Erythroblast (primary cell): ENCODE measurements at regions not wholly inside any gene's neighbourhood (a gene's known extent, or its start where the extent isn't known, plus 50 kb on each side); places are given as distances from the start of the nearest gene placed in this dataset.
A peak's percentile ranks its signal among the peaks of the same experiment; 100 is the strongest.

Source experiments
- DNase-seq, 2 experiments: peaks; one replicate each; lab custom pipeline; 2025; lab: John Stamatoyannopoulos, UW
- GATA1 ChIP-seq: IDR thresholded peaks from 2 replicates; pipeline ENCODE4 v1.6.1; 2011; ENCODE audit warnings: low read depth, mild to moderate bottlenecking, control low read depth, low read length, moderate library complexity
- POLR2A ChIP-seq: IDR thresholded peaks from 2 replicates; pipeline ENCODE4 v1.6.1; 2011; ENCODE audit warnings: mild to moderate bottlenecking, low read length

- DNase-seq: no peak
- TF ChIP-seq POLR2A (no peak), GATA1 (no peak)
Measured at GRCh38 chr1:94723894-94724293, 96.3 kb upstream of the SLC44A3 start.

- TF ChIP-seq GATA1 (no peak), POLR2A (no peak)
- no peak for DNase-seq
Measured at GRCh38 chr1:94723463-94723862, 96.7 kb upstream of the SLC44A3 start.

GRCh38 chr1:94722181-94722580 lies 98.0 kb upstream of the SLC44A3 start:
- TF ChIP-seq GATA1 (no peak), POLR2A (no peak)
- no peak for DNase-seq

- no peak for DNase-seq
- TF ChIP-seq GATA1 (no peak), POLR2A (no peak)
Measured at GRCh38 chr1:94721240-94721639, 98.9 kb upstream of the SLC44A3 start.

- TF ChIP-seq POLR2A (no peak), GATA1 (no peak)
- no peak for DNase-seq
Measured at GRCh38 chr1:94719926-94720793, 100.0 kb upstream of the SLC44A3 start.

GRCh38 chr1:94716965-94717364 lies 103.2 kb upstream of the SLC44A3 start:
- no peak for DNase-seq
- TF ChIP-seq POLR2A: no peak
- TF ChIP-seq GATA1: no peak

- TF ChIP-seq POLR2A: no peak
- no peak for TF ChIP-seq GATA1
- no peak for DNase-seq
Measured at GRCh38 chr1:94715321-94715720, 104.8 kb upstream of the SLC44A3 start.

- no peak for DNase-seq
- TF ChIP-seq POLR2A (no peak), GATA1 (no peak)
Measured at GRCh38 chr1:94714552-94714951, 105.6 kb upstream of the SLC44A3 start.

- DNase-seq: no peak
- TF ChIP-seq POLR2A (no peak), GATA1 (no peak)
Measured at GRCh38 chr1:94714152-94714551, 106.0 kb upstream of the SLC44A3 start.

- DNase-seq: peak; percentile 8 to 53
- no peak for TF ChIP-seq GATA1
- TF ChIP-seq POLR2A: no peak
Measured at GRCh38 chr1:94713472-94714141, 106.5 kb upstream of the SLC44A3 start.

GRCh38 chr1:94709891-94710581 lies 110.1 kb upstream of the SLC44A3 start:
- no peak for DNase-seq
- TF ChIP-seq GATA1: no peak
- no peak for TF ChIP-seq POLR2A

GRCh38 chr1:94708811-94709210 lies 111.3 kb upstream of the SLC44A3 start:
- no peak for TF ChIP-seq POLR2A
- no peak for TF ChIP-seq GATA1

GRCh38 chr1:94708299-94708685 lies 111.9 kb upstream of the SLC44A3 start:
- DNase-seq: no peak
- TF ChIP-seq GATA1 (no peak), POLR2A (no peak)

More at GRCh38 chr1:94708811-94709210, 111.3 kb upstream of the SLC44A3 start:
- DNase-seq: no peak
